ENCODE measurements at regions not wholly inside any gene's neighbourhood (a gene's known extent, or its start where the extent isn't known, plus 50 kb on each side); places are given as distances from the start of the nearest gene placed in this dataset.

GRCh38 chr12:72082986-72083820 is 144.6 kb downstream of the TPH2 start:
- no peak for DNase-seq
- no peak overlapping the region for H3K4me3 Mint-ChIP-seq
- H3K9me3 Mint-ChIP-seq = peaks cover 0 to 4% (median 2%) of the 10 kb centered on the region in 9 donors
- POLR2A ChIA-PET = no interaction called here
- peaks cover 0 to 16% (median 4%) of the 10 kb centered on the region in 5 donors for H3K27me3 Mint-ChIP-seq
- no peak for ATAC-seq
- H3K36me3 Mint-ChIP-seq = peaks cover 0 to 4% (median 0%) of the 10 kb centered on the region in 3 donors
- H3K4me1 Mint-ChIP-seq = no peaks in the 10 kb centered on the region
- H3K27ac Mint-ChIP-seq = no peak overlapping the region

- H3K4me3 Mint-ChIP-seq = no peak overlapping the region
- no peak overlapping the region for H3K27ac Mint-ChIP-seq
- ATAC-seq (no peak), DNase-seq (no peak)
- peaks cover 0 to 16% (median 4%) of the 10 kb centered on the region in 5 donors for H3K27me3 Mint-ChIP-seq
- H3K4me1 Mint-ChIP-seq = no peaks in the 10 kb centered on the region
- H3K9me3 Mint-ChIP-seq = peaks cover 0 to 4% (median 2%) of the 10 kb centered on the region in 9 donors
- peaks cover 0 to 4% (median 0%) of the 10 kb centered on the region in 3 donors for H3K36me3 Mint-ChIP-seq
- POLR2A ChIA-PET = no interaction called here
These were observed 145.4 kb downstream of the TPH2 start for GRCh38 chr12:72084061-72084460.

GRCh38 chr12:72084880-72085279 is 146.2 kb downstream of the TPH2 start:
- no peak for DNase-seq

GRCh38 chr12:72089678-72090077 is 151.0 kb downstream of the TPH2 start:
- H3K27ac Mint-ChIP-seq = no peak overlapping the region
- ATAC-seq = no peak
- peaks cover 5 to 16% (median 11%) of the 10 kb centered on the region in 9 donors for H3K9me3 Mint-ChIP-seq
- DNase-seq = no peak
- peaks cover 0 to 7% (median 0%) of the 10 kb centered on the region in 5 donors for H3K27me3 Mint-ChIP-seq
- H3K4me1 Mint-ChIP-seq = no peaks in the 10 kb centered on the region
- POLR2A ChIA-PET = no interaction called here
- peaks cover 0 to 9% (median 0%) of the 10 kb centered on the region in 3 donors for H3K36me3 Mint-ChIP-seq
- H3K4me3 Mint-ChIP-seq = no peak overlapping the region

More at GRCh38 chr12:72084880-72085279, 146.2 kb downstream of the TPH2 start:
- Mint-ChIP-seq H3K36me3 (no peaks in the 10 kb centered on the region), H3K4me1 (no peaks in the 10 kb centered on the region), H3K27me3 (peaks cover 0 to 13% (median 4%) of the 10 kb centered on the region in 5 donors), H3K9me3 (peaks cover 0 to 3% (median 0%) of the 10 kb centered on the region in 9 donors), H3K27ac (no peak overlapping the region), H3K4me3 (no peak overlapping the region)
- no peak for ATAC-seq
- POLR2A ChIA-PET = no interaction called here

- peaks cover 0 to 8% (median 1%) of the 10 kb centered on the region in 5 donors for H3K27me3 Mint-ChIP-seq
- DNase-seq = no peak
- no peak for ATAC-seq
- H3K27ac Mint-ChIP-seq = no peak overlapping the region
- H3K9me3 Mint-ChIP-seq = peaks cover 5 to 22% (median 11%) of the 10 kb centered on the region in 9 donors
- no peaks in the 10 kb centered on the region for H3K4me1 Mint-ChIP-seq
- POLR2A ChIA-PET = no interaction called here
- H3K36me3 Mint-ChIP-seq = peaks cover 0 to 9% (median 0%) of the 10 kb centered on the region in 3 donors
- H3K4me3 Mint-ChIP-seq = no peak overlapping the region
These were observed 154.8 kb downstream of the TPH2 start for GRCh38 chr12:72093424-72093823.

GRCh38 chr12:72093930-72094329 is 155.3 kb downstream of the TPH2 start:
- H3K9me3 Mint-ChIP-seq = peaks cover 5 to 22% (median 11%) of the 10 kb centered on the region in 9 donors
- POLR2A ChIA-PET = no interaction called here
- no peak overlapping the region for H3K27ac Mint-ChIP-seq
- H3K36me3 Mint-ChIP-seq = peaks cover 0 to 9% (median 0%) of the 10 kb centered on the region in 3 donors
- peaks cover 0 to 8% (median 1%) of the 10 kb centered on the region in 5 donors for H3K27me3 Mint-ChIP-seq
- DNase-seq (no peak), ATAC-seq (no peak)
- H3K4me1 Mint-ChIP-seq = no peaks in the 10 kb centered on the region
- no peak overlapping the region for H3K4me3 Mint-ChIP-seq

- Mint-ChIP-seq H3K36me3 (peaks cover 0 to 9% (median 0%) of the 10 kb centered on the region in 3 donors), H3K9me3 (peaks cover 5 to 22% (median 11%) of the 10 kb centered on the region in 9 donors), H3K27me3 (peaks cover 0 to 8% (median 1%) of the 10 kb centered on the region in 5 donors), H3K27ac (no peak overlapping the region), H3K4me3 (no peak overlapping the region), H3K4me1 (no peaks in the 10 kb centered on the region)
- ATAC-seq = no peak
- POLR2A ChIA-PET = no interaction called here
- no peak for DNase-seq
These were observed 155.8 kb downstream of the TPH2 start for GRCh38 chr12:72094490-72094889.

GRCh38 chr12:72095025-72095424 is 156.4 kb downstream of the TPH2 start:
- no peak overlapping the region for H3K4me3 Mint-ChIP-seq
- POLR2A ChIA-PET = no interaction called here
- ATAC-seq = no peak
- peaks cover 0 to 8% (median 1%) of the 10 kb centered on the region in 5 donors for H3K27me3 Mint-ChIP-seq
- DNase-seq = no peak
- peaks cover 5 to 22% (median 11%) of the 10 kb centered on the region in 9 donors for H3K9me3 Mint-ChIP-seq
- no peak overlapping the region for H3K27ac Mint-ChIP-seq
- H3K36me3 Mint-ChIP-seq = peaks cover 0 to 9% (median 0%) of the 10 kb centered on the region in 3 donors
- H3K4me1 Mint-ChIP-seq = no peaks in the 10 kb centered on the region

GRCh38 chr12:72098622-72099021 is 160.0 kb downstream of the TPH2 start:
- Mint-ChIP-seq H3K27ac (no peak overlapping the region), H3K4me1 (no peaks in the 10 kb centered on the region), H3K4me3 (no peak overlapping the region), H3K27me3 (peaks cover 0 to 8% (median 1%) of the 10 kb centered on the region in 5 donors), H3K36me3 (peaks cover 0 to 4% (median 0%) of the 10 kb centered on the region in 3 donors), H3K9me3 (peaks cover 2 to 16% (median 6%) of the 10 kb centered on the region in 9 donors)
- no peak for ATAC-seq
- POLR2A ChIA-PET = no interaction called here
- DNase-seq = no peak

GRCh38 chr12:72100854-72101253 is 162.2 kb downstream of the TPH2 start:
- H3K36me3 Mint-ChIP-seq = no peaks in the 10 kb centered on the region
- POLR2A ChIA-PET = no interaction called here
- ATAC-seq (no peak), DNase-seq (no peak)
- H3K27ac Mint-ChIP-seq = no peak overlapping the region
- H3K27me3 Mint-ChIP-seq = peaks cover 0 to 5% (median 4%) of the 10 kb centered on the region in 5 donors
- no peak overlapping the region for H3K4me3 Mint-ChIP-seq
- H3K4me1 Mint-ChIP-seq = no peaks in the 10 kb centered on the region
- peaks cover 0 to under 1% (median 0%) of the 10 kb centered on the region in 9 donors for H3K9me3 Mint-ChIP-seq

GRCh38 chr12:72102150-72102549 is 163.5 kb downstream of the TPH2 start:
- POLR2A ChIA-PET = no interaction called here
- no peaks in the 10 kb centered on the region for H3K4me1 Mint-ChIP-seq
- H3K4me3 Mint-ChIP-seq = no peak overlapping the region
- H3K9me3 Mint-ChIP-seq = no peaks in the 10 kb centered on the region
- peaks cover 0 to 5% (median 0%) of the 10 kb centered on the region in 5 donors for H3K27me3 Mint-ChIP-seq
- no peak overlapping the region for H3K27ac Mint-ChIP-seq
- H3K36me3 Mint-ChIP-seq = no peaks in the 10 kb centered on the region
- no peak for DNase-seq
- no peak for ATAC-seq

GRCh38 chr12:72105849-72106248 is 166.3 kb upstream of the TRHDE start:
- POLR2A ChIA-PET = no interaction called here
- Mint-ChIP-seq H3K27me3 (peaks cover 0 to 3% (median 0%) of the 10 kb centered on the region in 5 donors), H3K9me3 (no peaks in the 10 kb centered on the region), H3K4me1 (no peaks in the 10 kb centered on the region), H3K4me3 (no peak overlapping the region), H3K27ac (no peak overlapping the region), H3K36me3 (no peaks in the 10 kb centered on the region)
- ATAC-seq = no peak
- DNase-seq = no peak

GRCh38 chr12:72110937-72111650 is 161.1 kb upstream of the TRHDE start:
- DNase-seq (no peak), ATAC-seq (no peak)
- POLR2A ChIA-PET = no interaction called here
- Mint-ChIP-seq H3K36me3 (no peaks in the 10 kb centered on the region), H3K4me3 (no peak overlapping the region), H3K27ac (no peak overlapping the region), H3K9me3 (peaks cover 0 to 3% (median 0%) of the 10 kb centered on the region in 9 donors), H3K4me1 (no peaks in the 10 kb centered on the region), H3K27me3 (peaks cover 0 to 4% (median 0%) of the 10 kb centered on the region in 5 donors)

Data from naive thymus-derived CD8-positive, alpha-beta T cell (primary cell).